HTR-8/SVneo (cell line): ENCODE measurements at regions not wholly inside any gene's neighbourhood (a gene's known extent, or its start where the extent isn't known, plus 50 kb on each side); places are given as distances from the start of the nearest gene placed in this dataset.

ENCODE experiments used
- DNase-seq: peaks from one replicate; pipeline ENCODE4 v3.0.0; 2011; ENCODE audit warnings: low spot score, mixed read lengths; ENCODE audit not compliant: insufficient read length
- FAIRE-seq: peaks from 2 replicates; lab custom pipeline; 2011; peaks lifted over from hg19 to GRCh38; lab: Jason Lieb, UNC

DNA sequence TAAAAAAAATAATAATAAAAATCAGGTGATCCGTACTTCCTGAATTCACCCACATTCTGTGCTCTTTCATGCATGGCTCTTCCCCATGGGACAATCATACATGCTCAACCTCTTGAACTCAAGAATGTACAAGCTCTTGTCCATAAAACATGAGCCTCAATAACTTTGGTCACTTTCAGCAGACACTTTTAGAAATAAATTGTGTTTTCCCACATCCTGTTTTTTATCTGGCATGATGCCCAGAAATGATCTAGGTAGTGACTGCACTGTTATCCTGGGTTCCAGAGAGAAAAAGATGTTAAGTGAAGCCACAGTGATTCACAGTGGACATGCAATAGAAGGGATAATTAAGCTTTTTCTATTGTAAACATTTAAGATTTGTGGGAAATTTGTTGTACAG lies 537.6 kb upstream of the TMEM132C start:
- no peak for DNase-seq

DNA sequence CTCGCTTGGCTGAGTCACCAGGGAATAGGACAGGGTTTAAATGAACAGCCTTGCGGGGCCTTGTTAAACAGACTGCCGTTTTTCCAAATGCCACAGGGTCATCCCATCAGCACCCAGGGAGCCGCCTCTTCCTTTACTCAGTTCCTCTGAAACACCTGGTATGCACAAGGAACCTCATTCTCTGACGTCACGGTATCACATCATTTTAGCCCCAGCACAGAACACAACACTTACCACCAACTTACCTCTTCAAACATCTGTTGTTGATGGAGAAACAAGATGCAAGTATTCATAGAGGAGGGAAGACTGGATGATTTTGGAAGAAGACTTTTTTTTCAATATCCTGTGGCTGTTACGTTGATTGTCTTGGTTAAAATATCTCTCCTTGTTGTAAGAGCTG lies 535.3 kb upstream of the TMEM132C start:
- FAIRE-seq, result no peak
- no peak for DNase-seq

More for the DNA sequence above, 537.6 kb upstream of the TMEM132C start:
- FAIRE-seq, result no peak

DNA sequence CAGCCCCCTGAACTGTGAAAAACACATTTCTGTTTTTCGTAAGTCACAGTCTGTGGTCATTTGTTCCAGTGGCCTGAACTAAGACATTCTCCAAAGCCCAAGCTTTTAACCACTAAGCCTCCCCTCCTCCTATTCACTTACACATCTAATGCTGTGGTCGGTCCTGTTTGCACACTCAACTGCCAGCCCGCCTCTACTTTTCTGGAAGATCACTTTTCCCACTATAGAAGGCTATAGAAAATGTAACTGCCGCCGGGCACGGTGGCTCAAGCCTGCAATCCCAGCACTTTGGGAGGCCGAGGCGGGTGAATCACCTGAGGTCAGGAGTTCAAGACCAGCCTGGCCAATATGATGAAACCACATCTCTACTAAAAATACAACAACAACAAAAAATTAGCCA lies 524.7 kb upstream of the TMEM132C start:
- FAIRE-seq, result no peak
- no peak for DNase-seq

DNA sequence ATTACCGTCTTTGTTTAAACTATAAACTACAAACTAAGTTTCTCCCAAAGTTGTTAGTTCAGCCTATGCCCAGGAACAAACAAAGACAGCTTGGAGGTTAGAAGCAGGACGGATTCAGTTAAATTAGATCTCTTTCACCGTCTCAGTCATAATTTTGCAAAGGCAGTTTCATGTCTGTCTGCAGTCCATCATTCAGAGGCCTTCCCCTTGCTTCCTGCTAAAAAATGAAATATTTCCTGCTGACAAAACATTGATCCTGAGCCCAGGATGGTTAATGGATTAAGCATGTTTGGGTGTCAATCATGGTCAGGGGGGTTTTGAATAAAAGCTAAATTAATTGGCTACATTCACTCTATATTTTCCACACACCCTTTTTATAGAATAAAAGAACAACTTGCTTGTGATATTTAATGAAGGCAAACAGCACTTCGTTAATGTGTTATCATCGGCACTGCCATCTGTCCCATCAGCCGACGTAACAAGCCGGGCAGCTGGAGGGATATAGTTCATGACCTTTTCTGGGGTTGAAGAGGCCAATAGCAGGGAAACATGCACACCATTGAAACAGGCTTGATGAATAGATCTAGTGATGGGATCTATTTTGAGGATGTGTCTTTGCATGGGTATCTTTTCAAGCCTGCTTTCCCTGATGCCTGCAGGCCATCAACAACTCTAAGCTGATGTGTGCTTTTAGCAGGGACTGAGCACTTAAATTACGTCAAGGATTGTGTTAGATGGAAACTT lies 521.3 kb upstream of the TMEM132C start:
- DNase-seq (no peak), FAIRE-seq (no peak)

DNA sequence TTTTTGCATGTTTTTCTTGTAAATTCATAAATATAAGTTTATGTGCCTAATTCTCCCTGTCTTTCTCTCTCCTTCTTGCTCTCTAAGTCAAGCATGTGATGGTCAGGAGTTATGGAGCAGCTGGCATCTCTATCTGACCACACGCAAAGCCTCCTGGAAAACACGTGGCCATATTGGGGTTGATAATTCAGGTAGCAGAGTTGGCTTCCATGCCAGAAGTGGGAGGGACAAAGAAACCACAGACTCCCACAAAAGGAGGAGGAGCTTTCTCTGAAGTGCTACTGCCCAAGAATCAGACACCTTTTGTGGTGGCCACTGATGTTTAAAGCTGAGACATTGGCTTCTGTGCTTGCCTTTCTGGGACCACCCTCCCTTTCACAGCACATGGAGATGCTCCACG lies 517.6 kb upstream of the TMEM132C start:
- FAIRE-seq (no peak), DNase-seq (no peak)

DNA sequence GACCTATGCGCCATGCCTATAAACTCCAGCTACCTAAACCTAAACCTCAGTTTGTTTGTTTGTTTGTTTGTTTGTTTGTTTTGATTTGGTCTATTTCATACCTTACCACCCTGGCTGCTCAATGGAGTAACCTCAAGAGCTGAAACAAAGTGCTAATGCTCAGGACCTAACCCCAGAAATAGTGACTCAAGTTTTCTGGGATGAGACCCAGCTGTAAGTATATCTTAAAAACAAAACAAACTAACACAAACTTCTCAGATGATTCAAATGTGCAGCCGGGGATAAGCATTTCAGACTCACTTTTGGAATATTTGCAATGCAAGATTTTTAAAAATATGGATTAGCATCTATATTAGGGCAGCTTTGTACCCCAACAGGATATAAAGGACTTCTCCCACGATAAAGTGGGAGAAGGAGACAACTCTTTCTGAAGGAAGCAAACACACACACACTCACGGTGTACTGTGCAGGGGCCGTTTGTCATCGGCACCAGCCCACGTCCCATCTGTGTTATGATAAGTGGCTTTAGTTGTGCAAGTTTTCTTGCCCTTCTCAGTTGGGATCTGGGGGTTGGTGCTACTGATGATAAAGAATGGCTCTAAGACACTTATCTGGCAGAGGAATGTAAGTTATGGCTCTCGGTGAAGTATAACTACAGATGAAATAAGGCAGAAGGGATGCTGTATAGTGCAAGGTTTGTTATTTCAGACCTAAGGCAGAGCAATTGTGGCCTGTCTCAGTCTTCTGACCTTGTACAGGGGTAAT lies 516.7 kb upstream of the TMEM132C start:
- DNase-seq (no peak), FAIRE-seq (no peak)

DNA sequence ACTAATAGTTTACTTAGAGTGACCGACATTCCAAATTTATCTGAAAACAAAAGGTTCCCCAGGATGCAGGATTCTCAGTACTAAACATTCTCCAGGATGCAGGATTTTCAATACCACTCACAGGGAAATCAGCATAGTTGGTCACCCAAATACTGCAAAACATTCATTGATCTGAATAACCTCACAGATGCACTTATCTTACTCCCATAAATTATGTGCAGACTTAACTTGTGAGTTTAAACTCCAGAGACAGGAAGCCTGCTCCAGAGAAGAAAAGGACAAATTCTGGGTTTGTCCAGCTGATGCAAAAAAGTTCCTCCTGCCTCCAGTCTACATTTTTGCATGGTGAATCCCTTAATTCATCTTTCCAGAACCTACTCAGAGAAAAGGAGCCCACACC lies 514.2 kb upstream of the TMEM132C start:
- FAIRE-seq, result no peak
- no peak for DNase-seq

DNA sequence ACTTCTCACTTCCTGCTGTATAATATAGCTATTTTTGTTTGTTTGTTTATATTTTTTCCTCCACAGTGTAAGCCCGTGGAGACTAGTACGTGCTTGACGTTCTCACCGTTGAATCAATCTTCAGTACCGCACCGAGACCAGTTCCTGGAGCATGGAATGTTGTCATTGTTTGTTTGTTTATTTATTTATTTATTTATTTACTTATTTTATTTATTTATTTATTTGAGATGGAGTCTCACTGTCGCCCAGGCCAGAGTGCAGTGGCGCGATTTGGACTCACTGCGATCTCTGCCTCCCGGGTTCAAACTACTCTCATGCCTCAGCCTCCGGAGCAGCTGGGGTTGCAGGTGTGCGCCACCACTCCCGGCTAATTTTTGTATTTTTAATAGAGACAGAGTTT lies 506.6 kb upstream of the TMEM132C start:
- no peak for DNase-seq
- FAIRE-seq, result no peak

DNA sequence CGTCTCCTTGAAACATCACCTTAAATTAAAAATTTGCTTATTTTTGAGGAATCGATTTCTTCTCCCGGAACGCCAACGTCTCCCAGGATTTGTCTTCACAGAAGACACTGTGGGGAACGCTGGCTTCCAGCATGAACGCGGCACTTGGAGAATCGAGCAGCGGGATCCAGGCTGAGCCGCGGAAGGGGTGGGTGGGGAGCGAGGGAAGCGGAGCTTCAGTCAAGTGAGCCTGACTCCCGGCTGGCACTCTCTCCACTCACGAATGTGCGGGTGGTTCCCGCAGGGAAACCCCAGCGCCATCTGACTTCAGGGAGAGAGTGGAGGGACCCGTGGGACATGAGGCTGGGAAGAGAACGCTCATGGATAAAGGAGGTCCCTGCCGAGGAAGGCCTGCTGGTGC lies 506.0 kb upstream of the TMEM132C start:
- no peak for FAIRE-seq
- DNase-seq, result no peak

DNA sequence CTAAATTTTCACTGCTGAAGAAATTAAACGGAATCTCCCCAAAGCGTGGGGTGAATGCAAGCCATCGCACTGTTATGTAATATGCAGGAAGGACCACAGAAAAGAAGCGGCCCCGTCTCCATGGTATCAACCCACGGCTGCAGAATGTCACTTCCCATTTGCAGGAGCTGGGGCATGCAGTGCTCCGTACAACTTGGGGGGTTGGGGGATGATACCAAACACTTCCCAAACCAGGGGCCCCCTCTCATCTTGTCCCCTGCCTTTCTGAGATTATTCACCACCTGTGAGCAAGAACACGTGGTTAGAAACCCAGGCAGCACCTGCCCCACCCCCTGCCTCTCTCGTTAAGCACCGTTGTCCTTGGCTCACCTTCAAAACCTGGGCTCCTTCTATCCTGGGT lies 505.1 kb upstream of the TMEM132C start:
- FAIRE-seq (no peak), DNase-seq (no peak)

DNA sequence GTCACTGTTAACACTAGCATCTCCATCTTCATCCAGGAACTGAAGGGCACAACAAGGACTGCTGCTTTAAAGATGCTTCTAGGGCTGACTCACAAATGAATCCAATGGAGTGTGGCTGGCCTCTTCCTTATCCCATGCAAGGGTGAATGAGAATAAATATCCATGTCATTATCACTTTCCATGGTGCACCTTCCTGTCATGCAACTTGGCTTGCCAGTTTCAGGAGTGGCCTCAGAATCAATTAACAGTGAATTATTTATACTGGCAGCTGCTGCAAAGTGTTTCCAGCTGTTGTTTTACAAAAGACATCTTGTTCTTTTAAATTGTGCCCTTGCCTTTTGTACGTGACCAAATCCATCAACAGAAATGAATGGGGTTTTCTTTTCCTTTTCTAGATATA lies 499.3 kb upstream of the TMEM132C start:
- no peak for DNase-seq
- FAIRE-seq, result no peak

DNA sequence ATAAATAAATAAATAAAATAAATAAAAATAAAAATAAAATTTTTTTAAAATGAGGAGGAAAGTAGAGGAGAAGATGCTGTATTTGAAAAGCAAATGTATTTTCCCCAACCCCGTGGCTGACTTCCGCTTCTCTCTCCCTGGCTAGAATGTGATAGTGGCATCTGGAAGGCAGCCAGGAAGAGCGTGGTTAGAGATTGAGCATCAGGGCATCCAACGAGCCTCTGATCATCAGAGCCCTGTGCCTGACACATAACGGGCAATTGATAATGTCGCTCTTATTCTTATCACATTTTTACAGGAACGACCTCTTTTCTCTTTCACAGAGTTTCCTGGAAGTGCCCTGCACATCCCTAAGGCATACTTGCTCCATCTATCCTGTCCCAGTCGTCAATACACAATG lies 496.9 kb upstream of the TMEM132C start:
- no peak for DNase-seq
- no peak for FAIRE-seq

DNA sequence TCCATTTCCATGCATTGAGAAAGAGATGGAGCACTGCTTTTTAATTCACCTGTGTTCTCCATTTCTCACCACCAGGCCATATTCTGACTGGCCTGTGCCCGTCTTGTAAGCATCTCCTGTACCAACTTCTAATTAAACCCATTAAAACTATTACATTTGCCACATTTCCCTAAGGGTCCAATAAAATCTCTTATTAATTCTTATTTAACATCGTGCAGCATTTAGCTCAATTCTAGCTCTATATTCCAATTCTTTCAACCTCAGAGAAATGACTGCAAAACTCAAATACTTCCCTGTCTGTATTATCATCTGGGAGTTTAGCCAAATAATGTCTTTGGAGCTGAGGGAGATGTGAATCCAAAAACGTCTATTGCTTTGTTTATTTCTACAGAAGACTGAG lies 495.4 kb upstream of the TMEM132C start:
- FAIRE-seq, result no peak
- no peak for DNase-seq

DNA sequence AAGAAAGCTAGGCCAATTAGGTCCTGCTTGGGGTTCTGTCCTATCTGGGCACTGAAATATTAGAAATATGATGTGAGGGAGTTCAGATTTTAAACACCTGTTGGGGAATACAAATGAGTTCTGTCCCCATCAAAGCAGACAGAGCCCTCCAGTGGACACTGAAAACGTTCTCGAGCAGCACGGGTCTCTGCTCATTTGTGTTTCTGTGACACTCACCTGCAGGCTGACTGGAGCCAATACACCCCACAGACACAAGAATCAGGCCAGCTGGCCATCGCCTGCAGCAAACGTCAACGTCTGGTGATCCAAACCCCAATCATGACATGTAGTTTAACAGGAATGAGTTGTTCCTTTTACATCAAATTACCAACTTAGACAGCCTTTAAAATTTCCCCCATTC lies 493.4 kb upstream of the TMEM132C start:
- FAIRE-seq (no peak), DNase-seq (no peak)

DNA sequence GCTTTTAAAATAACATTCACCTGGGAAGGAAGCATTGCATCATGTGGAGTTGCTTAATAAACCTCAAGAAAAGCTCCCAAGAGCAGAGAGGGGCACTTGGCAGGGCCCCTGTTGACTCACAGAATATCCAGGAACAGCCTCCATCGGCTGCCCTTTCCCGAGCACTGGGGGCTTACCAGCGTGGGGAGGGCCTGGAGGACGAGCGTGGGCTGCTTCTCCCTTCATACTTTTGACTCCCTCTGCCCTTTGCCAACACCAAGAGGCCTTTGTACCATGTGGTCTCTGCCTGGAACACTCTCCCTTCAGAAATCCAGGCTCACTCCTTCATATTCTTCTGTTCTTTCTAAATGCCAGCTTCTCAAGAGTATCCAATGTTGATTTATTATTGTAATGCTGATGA lies 492.1 kb upstream of the TMEM132C start:
- no peak for FAIRE-seq

DNA sequence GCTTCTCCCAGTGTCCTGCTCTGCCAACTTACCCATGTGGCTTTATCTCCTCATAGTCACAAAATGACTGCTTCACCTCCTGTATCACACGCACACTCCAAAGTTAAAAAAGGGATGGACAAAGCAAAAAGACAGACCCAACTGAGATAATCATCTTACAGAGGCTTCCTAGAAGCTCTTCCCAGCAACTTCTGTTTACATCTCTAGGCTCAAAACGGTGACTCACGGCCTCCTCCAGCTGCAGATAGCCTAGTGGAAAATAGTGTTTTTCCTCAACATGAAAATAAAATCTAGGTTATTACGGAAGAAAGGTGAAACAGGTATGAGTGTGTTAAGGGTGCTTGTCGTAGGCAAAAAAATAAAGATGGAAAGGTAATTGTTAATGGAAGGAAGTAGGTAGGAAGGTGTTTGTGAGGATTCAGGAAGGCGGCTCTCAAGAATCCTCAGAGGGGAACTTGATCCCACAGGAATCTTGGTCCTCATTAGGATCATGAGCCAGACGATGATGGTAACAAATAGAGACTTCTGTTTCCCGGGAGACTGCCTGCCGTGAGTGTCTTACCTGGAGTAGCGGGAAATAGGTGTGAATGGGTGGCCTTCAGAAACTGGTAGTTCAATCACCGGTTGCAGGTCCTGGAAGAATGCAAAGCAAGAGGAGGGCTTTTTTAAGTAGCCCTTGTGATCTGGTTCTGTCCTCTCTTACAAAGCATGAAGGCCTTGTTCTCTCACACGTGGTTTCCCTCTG lies 487.5 kb upstream of the TMEM132C start:
- DNase-seq (no peak), FAIRE-seq (no peak)

More for the DNA sequence above, 492.1 kb upstream of the TMEM132C start:
- no peak for DNase-seq

DNA sequence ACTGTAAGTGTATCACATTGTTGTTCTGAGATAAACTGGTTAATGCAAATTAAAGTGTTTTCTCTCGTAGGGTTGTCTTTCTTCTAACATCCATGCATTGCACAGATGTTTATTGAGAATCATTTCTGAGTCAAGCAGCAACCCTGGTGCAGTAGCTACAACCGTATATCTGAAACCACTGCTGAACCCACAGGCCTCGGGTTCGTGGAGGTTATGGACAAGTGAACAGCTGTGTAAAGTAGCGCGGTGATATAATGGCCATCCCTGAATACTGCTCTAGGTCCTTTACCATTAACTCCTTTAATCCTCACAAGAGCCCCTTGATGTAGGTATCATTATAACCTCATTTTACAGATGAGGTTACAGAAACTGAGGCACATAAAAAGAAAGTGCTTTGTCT lies 486.1 kb upstream of the TMEM132C start:
- FAIRE-seq (no peak), DNase-seq (no peak)

DNA sequence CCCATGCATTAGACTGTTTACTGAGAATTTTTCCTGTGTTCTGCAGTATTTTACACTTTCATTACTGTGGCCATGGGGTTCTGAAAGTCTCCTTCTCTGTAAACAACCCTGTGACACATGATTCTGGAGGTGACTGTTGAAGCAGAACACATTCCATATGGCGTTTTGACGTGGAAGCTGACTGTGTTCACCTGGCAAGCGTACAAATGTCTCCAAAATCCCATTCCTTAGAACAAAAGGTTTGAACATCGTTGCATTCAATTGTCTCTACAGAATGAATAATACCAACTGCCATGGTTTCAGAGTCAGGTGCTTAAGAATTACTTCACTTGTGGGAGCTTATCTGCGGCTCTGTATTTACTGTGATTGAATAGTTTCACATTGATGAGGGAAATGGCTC lies 485.6 kb upstream of the TMEM132C start:
- no peak for FAIRE-seq
- DNase-seq, result no peak

DNA sequence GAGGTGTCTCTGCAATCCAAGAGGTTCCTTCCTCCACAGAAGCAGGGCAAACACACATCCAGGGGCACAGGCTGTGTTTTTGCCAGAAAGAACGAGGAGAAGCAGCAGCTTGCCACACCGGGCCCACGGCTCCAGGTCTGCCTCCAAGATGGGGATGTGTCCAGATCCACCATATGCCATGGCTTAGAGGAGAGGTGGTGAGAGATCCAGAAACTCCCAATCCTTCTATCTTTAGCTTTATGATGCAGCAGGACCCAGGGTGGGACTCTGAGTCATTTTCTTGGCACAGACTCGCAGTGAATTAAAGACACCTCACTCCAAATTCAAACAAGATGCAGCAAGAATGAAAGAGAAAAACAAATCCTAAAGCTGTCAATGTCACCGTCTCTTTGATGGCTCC lies 481.4 kb upstream of the TMEM132C start:
- FAIRE-seq (no peak), DNase-seq (peak; percentile 11)

DNA sequence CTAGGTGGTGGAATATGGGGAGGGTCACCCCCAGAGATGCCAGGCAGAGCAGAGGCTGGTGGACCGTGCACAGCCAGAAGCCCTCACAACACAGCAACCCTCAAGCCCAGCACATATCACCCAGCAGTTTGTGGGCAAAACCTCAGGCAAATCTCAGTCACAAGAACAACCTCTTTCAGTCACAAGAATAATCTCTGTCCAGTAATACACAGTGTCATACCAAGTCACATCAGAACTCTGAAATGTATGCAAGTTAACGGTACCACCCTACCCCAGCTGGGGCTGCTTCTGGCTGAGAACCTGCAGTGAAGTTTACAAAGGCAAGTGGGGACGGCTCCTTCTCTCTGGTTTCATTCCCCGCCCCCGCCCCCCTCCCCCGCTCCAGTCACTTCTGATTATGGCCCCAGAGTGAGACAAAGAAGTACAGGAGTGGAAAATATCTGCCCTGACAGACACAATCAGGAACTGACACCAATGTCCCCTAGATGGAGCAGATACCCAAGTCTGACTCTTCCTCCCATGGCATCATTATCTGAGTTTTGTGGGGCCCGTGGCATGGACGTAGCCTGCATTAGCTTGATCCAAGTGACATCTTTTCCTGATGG lies 480.9 kb upstream of the TMEM132C start:
- no peak for DNase-seq
- no peak for FAIRE-seq

DNA sequence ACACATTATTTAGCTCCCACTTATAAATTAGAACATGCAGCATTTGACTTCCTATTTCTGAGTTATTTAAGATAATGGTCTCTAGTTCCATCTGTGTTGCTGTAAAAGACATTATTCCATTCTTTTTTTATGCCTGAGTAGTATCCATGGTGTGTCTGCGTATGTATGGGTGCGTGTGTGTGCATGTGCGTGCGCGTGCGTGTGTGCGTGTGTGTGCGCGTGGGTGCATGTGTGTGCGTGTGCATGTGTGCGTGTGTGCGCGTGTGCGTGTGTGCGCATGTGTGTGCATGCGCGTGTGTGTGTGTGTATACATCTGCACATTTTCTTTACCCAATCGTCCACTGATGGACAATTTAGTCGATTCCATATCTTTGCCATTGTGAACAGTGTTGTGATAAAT lies 479.4 kb upstream of the TMEM132C start:
- DNase-seq (no peak), FAIRE-seq (no peak)
